ENCODE measurements at regions not wholly inside any gene's neighbourhood (a gene's known extent, or its start where the extent isn't known, plus 50 kb on each side); places are given as distances from the start of the nearest gene placed in this dataset.

- TF ChIP-seq ZNF274 (IDR thresholded peaks at IDR 0.05; ENCODE audit: low read depth, low read length) (no peak), YY1 (IDR thresholded peaks at IDR 0.05; ENCODE audit: insufficient read depth, insufficient read length) (no peak), SUZ12 (IDR thresholded peaks at IDR 0.05; ENCODE audit: extremely low read depth, insufficient read depth, insufficient read length) (no peak)
Measured at GRCh38 chr18:78514910-78515670, 464.5 kb upstream of the SALL3 start.
